Upper lobe of left lung (tissue), 6 donors: ENCODE measurements at regions not wholly inside any gene's neighbourhood (a gene's known extent, or its start where the extent isn't known, plus 50 kb on each side); places are given as distances from the start of the nearest gene placed in this dataset.

Source experiments
- ATAC-seq, 2 donors: fragments of 200-7000 bp; cut with Tn5 transposase; one replicate each; pipeline ENCODE4 v1.9.1; 2022; ENCODE audit warnings: mild to moderate bottlenecking in 2 of 2, moderate library complexity in 2 of 2; ENCODE audit not compliant: low FRiP score in 2 of 2
- DNase-seq, 2 donors: peaks; one replicate each; pipeline ENCODE4 v3.0.0-alpha.2; 2019 to 2020
- H3K27ac ChIP-seq, 4 donors: fragments of 200-600 bp; sonication (generic); one replicate each; pipeline ENCODE4 v1.5.1; 2016 to 2019
- H3K27me3 ChIP-seq, 4 donors: fragments of 200-600 bp; sonication (generic); one replicate each; pipeline ENCODE4 v1.5.1; 2017 to 2019
- H3K36me3 ChIP-seq, 4 donors: fragments of 200-600 bp; sonication (generic); one replicate each; pipeline ENCODE4 v1.5.1; 2016 to 2019
- H3K4me1 ChIP-seq, 4 donors: fragments of 200-600 bp; sonication (generic); one replicate each; pipeline ENCODE4 v1.5.1; 2018 to 2019
- H3K4me3 ChIP-seq, 4 donors: fragments of 200-600 bp; sonication (generic); one replicate each; pipeline ENCODE4 v1.5.1; 2017 to 2019; ENCODE audit warnings: mild to moderate bottlenecking in 2 of 4, moderate library complexity in 1 of 4
- H3K9me3 ChIP-seq, 4 donors: fragments of 200-600 bp; sonication (generic); one replicate each; pipeline ENCODE4 v1.5.1; 2018 to 2019
- EP300 ChIP-seq, 4 donors: sonication (generic); formaldehyde crosslinking; IDR thresholded peaks; one replicate each; pipeline ENCODE4 v1.5.1; 2017; ENCODE audit warnings: antibody characterized with exemption in 4 of 4, control low read depth in 2 of 4
- POLR2A ChIP-seq, 4 donors: fragments of 450-650 bp; IDR thresholded peaks; one replicate each; pipeline ENCODE4 v1.5.1; 2016 to 2017; ENCODE audit warnings: antibody characterized with exemption in 4 of 4, mild to moderate bottlenecking in 2 of 4
- POLR2AphosphoS5 ChIP-seq, 2 donors: sonication (generic); formaldehyde crosslinking; IDR thresholded peaks; one replicate each; pipeline ENCODE4 v1.5.1; 2017; ENCODE audit warnings: antibody characterized with exemption in 2 of 2
- WGBS, 2 donors: methylation state at CpG; one replicate each; pipeline ENCODE4 v1.1.5; 2017 to 2018; 5-methylcytosine and 5-hydroxymethylcytosine counted together
- TF ChIP-seq, protein P1 (sequence below), 6 experiments: fragments of 450-650 bp in 4 of 6; fragments of 200-600 bp in 2 of 6; sonication (generic) in 2 of 6; IDR thresholded peaks; one replicate each; pipeline ENCODE4 v1.5.1; 2016 to 2019; ENCODE audit warnings: antibody characterized with exemption in 6 of 6
- donor health status: DM: no; HTN: no; CAD: no; lungs with moderate emphysema.
- donor health status: DM: no; HTN: yes; CAD: no; lungs with severe emphysema.

DNA sequence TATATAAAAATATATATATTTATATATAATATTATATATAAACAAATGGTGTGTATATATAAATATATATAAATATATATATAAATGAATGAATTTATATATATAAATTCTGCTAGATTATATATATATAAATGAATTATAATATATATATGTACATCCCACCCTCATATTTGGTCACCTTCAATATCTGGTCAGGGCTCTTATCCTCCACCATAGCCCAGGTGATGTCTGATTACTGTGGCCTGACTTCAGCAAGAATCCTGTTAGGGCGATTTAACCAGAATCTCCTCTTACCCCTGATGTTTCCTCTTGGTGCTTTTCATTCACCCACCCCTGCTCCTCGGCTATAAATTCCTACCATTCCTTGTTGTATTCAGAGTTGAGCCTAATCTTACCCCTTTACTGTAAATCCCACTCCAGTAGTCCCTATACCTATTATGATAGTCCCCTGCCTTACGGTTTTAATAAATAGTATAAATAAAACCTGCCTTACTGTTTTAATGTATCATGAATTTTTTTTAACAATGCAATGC, 439.6 kb downstream of the PLOD2 start:
- Histone ChIP-seq H3K9me3 (no peaks in the 10 kb centered on the region), H3K4me1 (no peaks in the 10 kb centered on the region), H3K27me3 (no peaks in the 10 kb centered on the region), H3K27ac (no peak overlapping the region), H3K4me3 (no peak overlapping the region), H3K36me3 (no peaks in the 10 kb centered on the region)
- DNase-seq: no peak
- no peak for TF ChIP-seq POLR2A (IDR thresholded peaks at IDR 0.05)
- TF ChIP-seq POLR2AphosphoS5 (IDR thresholded peaks at IDR 0.05): no peak
- no peak for TF ChIP-seq EP300 (IDR thresholded peaks at IDR 0.05)
- TF ChIP-seq, protein P1, sequence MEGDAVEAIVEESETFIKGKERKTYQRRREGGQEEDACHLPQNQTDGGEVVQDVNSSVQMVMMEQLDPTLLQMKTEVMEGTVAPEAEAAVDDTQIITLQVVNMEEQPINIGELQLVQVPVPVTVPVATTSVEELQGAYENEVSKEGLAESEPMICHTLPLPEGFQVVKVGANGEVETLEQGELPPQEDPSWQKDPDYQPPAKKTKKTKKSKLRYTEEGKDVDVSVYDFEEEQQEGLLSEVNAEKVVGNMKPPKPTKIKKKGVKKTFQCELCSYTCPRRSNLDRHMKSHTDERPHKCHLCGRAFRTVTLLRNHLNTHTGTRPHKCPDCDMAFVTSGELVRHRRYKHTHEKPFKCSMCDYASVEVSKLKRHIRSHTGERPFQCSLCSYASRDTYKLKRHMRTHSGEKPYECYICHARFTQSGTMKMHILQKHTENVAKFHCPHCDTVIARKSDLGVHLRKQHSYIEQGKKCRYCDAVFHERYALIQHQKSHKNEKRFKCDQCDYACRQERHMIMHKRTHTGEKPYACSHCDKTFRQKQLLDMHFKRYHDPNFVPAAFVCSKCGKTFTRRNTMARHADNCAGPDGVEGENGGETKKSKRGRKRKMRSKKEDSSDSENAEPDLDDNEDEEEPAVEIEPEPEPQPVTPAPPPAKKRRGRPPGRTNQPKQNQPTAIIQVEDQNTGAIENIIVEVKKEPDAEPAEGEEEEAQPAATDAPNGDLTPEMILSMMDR (IDR thresholded peaks at IDR 0.05): no peak
- ATAC-seq: no peak
- 92 to 97% methylated on average over 3 of the region's 3 CpGs for WGBS, 2 donors

DNA sequence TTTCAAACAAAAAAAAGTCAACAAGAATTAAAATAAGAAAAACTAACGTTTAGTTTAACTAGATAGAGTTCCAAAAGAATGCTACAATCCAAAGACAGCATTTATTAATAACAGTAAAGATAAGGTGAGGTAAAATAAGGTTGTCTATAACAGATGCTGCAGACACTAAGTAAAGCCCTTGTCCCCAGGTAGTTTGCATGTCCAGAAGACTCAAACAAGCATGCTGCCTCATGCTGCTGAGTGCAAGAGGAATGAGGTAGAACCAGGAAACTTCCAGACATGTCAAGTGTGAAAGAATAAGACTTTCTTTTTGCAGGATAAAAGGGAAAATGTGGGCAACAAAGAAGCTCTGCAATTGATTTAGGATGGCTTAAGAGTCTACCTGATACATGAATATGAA, 439.2 kb downstream of the PLOD2 start:
- H3K9me3 ChIP-seq: no peaks in the 10 kb centered on the region
- ATAC-seq: no peak
- no peaks in the 10 kb centered on the region for H3K27me3 ChIP-seq
- WGBS, 2 donors: 63 to 79% methylated on average over 1 of the region's 1 CpG
- no peak for DNase-seq
- H3K27ac ChIP-seq: no peak overlapping the region
- no peaks in the 10 kb centered on the region for H3K36me3 ChIP-seq
- H3K4me1 ChIP-seq: no peaks in the 10 kb centered on the region
- TF ChIP-seq, protein P1 (IDR thresholded peaks at IDR 0.05): no peak
- TF ChIP-seq EP300 (IDR thresholded peaks at IDR 0.05) (no peak), POLR2A (IDR thresholded peaks at IDR 0.05) (no peak), POLR2AphosphoS5 (IDR thresholded peaks at IDR 0.05) (no peak)
- no peak overlapping the region for H3K4me3 ChIP-seq

DNA sequence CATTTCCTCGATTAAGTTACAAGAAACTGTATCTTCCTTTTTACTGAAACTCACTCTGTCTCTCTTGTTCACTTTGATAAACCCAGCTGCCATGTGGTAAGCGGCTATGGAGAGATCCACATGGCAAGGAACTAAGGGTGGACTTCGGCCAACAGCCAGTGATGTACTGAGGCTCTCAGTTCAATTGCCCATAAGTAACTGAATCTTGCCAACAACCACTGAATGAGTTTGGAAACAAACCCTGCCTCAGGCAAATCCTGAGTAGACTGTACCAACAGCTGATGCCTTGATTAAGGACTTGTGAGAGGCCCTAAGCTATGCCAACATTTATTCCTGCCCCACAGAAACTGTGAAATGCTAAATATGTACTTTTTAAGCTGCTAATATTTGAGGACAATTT, 433.5 kb downstream of the PLOD2 start:
- H3K27ac ChIP-seq: no peak overlapping the region
- TF ChIP-seq POLR2A (IDR thresholded peaks at IDR 0.05): no peak
- no peak for TF ChIP-seq POLR2AphosphoS5 (IDR thresholded peaks at IDR 0.05)
- TF ChIP-seq EP300 (IDR thresholded peaks at IDR 0.05): no peak
- TF ChIP-seq, protein P1 (IDR thresholded peaks at IDR 0.05): no peak
- H3K4me1 ChIP-seq: no peaks in the 10 kb centered on the region
- ATAC-seq (no peak), DNase-seq (no peak)
- no peaks in the 10 kb centered on the region for H3K9me3 ChIP-seq
- no peaks in the 10 kb centered on the region for H3K36me3 ChIP-seq
- 95 to 96% methylated on average over 3 of the region's 3 CpGs for WGBS, 2 donors
- no peak overlapping the region for H3K4me3 ChIP-seq
- no peaks in the 10 kb centered on the region for H3K27me3 ChIP-seq

DNA sequence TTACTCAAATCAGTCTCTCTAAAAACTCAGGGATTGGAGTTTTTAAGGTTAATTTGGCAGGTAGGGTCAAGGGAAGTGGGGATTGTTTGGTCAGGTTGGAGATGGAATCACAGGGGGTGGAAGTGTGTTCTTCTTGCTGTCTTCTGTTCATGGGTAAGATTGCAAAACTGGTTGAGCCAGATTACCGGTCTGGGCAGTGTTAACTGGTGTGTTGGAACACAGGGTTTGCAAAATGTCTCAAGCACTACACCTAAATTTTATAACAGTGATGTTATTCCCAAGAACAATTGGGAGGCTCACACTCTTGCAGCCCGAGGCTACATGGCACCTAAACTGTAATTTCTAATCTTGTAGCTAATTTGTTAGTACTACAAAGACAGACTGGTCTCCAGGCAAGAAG, 425.4 kb downstream of the PLOD2 start:
- DNase-seq (no peak), ATAC-seq (no peak)
- 59 to 70% methylated on average over 2 of the region's 2 CpGs for WGBS, 2 donors
- H3K36me3 ChIP-seq: no peaks in the 10 kb centered on the region
- H3K4me1 ChIP-seq: no peaks in the 10 kb centered on the region
- TF ChIP-seq EP300 (IDR thresholded peaks at IDR 0.05): no peak
- no peak for TF ChIP-seq POLR2AphosphoS5 (IDR thresholded peaks at IDR 0.05)
- TF ChIP-seq, protein P1 (IDR thresholded peaks at IDR 0.05): no peak
- TF ChIP-seq POLR2A (IDR thresholded peaks at IDR 0.05): no peak
- no peak overlapping the region for H3K27ac ChIP-seq
- H3K27me3 ChIP-seq: no peaks in the 10 kb centered on the region
- H3K9me3 ChIP-seq: no peaks in the 10 kb centered on the region
- no peak overlapping the region for H3K4me3 ChIP-seq

DNA sequence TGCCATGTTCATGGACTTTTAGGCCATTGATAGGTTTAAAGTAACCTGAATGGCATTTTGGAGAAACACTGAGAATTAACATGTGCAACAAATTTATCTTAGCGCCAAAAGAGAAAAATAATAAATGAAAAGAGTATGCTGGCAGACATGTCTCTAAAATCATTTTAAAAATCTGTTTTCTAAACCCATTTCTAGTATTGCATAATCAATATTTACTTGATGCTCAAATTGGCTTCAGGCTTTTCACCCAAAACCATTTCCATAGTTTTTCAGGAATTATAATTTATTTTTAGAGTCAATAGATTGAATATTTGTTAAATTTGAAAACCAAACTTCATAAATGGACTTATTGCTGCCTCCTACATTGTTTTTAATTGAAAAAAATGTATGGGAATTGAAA, 423.0 kb downstream of the PLOD2 start:
- no peak for DNase-seq
- Histone ChIP-seq H3K27me3 (no peaks in the 10 kb centered on the region), H3K4me3 (no peak overlapping the region), H3K9me3 (no peaks in the 10 kb centered on the region), H3K27ac (no peak overlapping the region), H3K36me3 (no peaks in the 10 kb centered on the region), H3K4me1 (no peaks in the 10 kb centered on the region)
- 96 to 98% methylated on average over 1 of the region's 1 CpG for WGBS, 2 donors
- no peak for ATAC-seq
- TF ChIP-seq POLR2AphosphoS5 (IDR thresholded peaks at IDR 0.05) (no peak), EP300 (IDR thresholded peaks at IDR 0.05) (no peak), POLR2A (IDR thresholded peaks at IDR 0.05) (no peak)
- TF ChIP-seq, protein P1 (IDR thresholded peaks at IDR 0.05): no peak
